Endothelial cell of umbilical vein (primary cell): ENCODE measurements at regions not wholly inside any gene's neighbourhood (a gene's known extent, or its start where the extent isn't known, plus 50 kb on each side); places are given as distances from the start of the nearest gene placed in this dataset.

Source experiments
- BruUV-seq: library from RNA; stranded (reverse); fragments of 400-500 nt; replicated peaks from 2 replicates; lab custom pipeline; 2021; lab: Mats Ljungman, UMichigan
- CTCF ChIA-PET: fragments of 300-600, 350-600 bp; sonication (Branson Sonifier 250); formaldehyde crosslinking; loops from one replicate; lab custom pipeline; 2021; ENCODE audit warnings: antibody characterized with exemption, inconsistent platforms; lab: Charles Lee
- POLR2A ChIA-PET: fragments of 300-600, 350-600 bp; sonication (Branson Sonifier 250); formaldehyde crosslinking; loops from one replicate; lab custom pipeline; 2021; ENCODE audit warnings: antibody characterized with exemption, inconsistent platforms; lab: Charles Lee
- DNase-seq: peaks from one replicate; pipeline ENCODE4 v3.0.0-alpha.2; 2011; ENCODE audit warnings: low read depth, low spot score
- FAIRE-seq: peaks from 2 replicates; lab custom pipeline; 2011; peaks lifted over from hg19 to GRCh38; lab: Jason Lieb, UNC
- H2AFZ ChIP-seq: 2 replicates; pipeline ENCODE4 v1.6.0; 2012; ENCODE audit warnings: low read depth, low read length, control low read depth, inconsistent platforms
- H3K27ac ChIP-seq: 2 replicates; pipeline ENCODE4 v1.5.1; 2011; ENCODE audit warnings: low read depth, mild to moderate bottlenecking, control low read depth, low read length, moderate library complexity; ENCODE audit not compliant: insufficient read depth
- H3K27me3 ChIP-seq, 2 experiments: 2 replicates each; pipeline versions ENCODE4 v1.6.0 to v1.6.1; 2011; ENCODE audit warnings: low read length in 2 of 2, mixed read lengths in 1 of 2; ENCODE audit not compliant: control insufficient read depth in 2 of 2, insufficient read depth in 2 of 2
- H3K36me3 ChIP-seq, 2 experiments: 2 replicates in 1 of 2; 3 replicates in 1 of 2; pipeline ENCODE4 v1.5.1; 2011; ENCODE audit warnings: low read length in 2 of 2, mild to moderate bottlenecking in 1 of 2, moderate library complexity in 1 of 2; ENCODE audit not compliant: control insufficient read depth in 2 of 2, insufficient read depth in 2 of 2; ENCODE audit errors: extremely low read depth in 1 of 2
- H3K4me1 ChIP-seq: 3 replicates; pipeline ENCODE4 v1.5.1; 2011; ENCODE audit warnings: mild to moderate bottlenecking, low read length; ENCODE audit not compliant: control insufficient read depth, insufficient read depth; ENCODE audit errors: extremely low read depth
- H3K4me2 ChIP-seq: 2 replicates; pipeline ENCODE4 v1.6.1; 2011; ENCODE audit warnings: low read length, control low read depth, mixed read lengths; ENCODE audit not compliant: insufficient read depth
- H3K4me3 ChIP-seq, 3 experiments: fragments of 200-600 bp in 1 of 3; sonication (generic), shearing (Covaris generic) in 1 of 3; replicated peaks in 1 of 3; 2 replicates each; pipeline ENCODE4 v1.5.1; 2011 to 2016; ENCODE audit warnings: control low read depth in 3 of 3, low read length in 3 of 3, mild to moderate bottlenecking in 2 of 3, inconsistent platforms in 1 of 3, low read depth in 1 of 3, moderate library complexity in 1 of 3; ENCODE audit not compliant: insufficient read depth in 1 of 3
- H3K79me2 ChIP-seq: 2 replicates; pipeline ENCODE4 v1.6.0; 2012; ENCODE audit warnings: low read length, inconsistent platforms; ENCODE audit not compliant: control insufficient read depth, insufficient read depth
- H3K9ac ChIP-seq: replicated peaks from 2 replicates; pipeline ENCODE3; 2011; ENCODE audit warnings: low read length, control low read depth; ENCODE audit not compliant: insufficient read depth; ENCODE audit errors: extremely low read depth
- H3K9me1 ChIP-seq: replicated peaks from 3 replicates; pipeline ENCODE4 v1.6.0; 2011; ENCODE audit warnings: mild to moderate bottlenecking, low read length; ENCODE audit not compliant: control insufficient read depth, insufficient read depth; ENCODE audit errors: extremely low read depth
- H3K9me3 ChIP-seq: replicated peaks from 2 replicates; pipeline ENCODE4 v1.5.1; 2012; ENCODE audit warnings: low read length, inconsistent platforms; ENCODE audit not compliant: control insufficient read depth, insufficient read depth
- H4K20me1 ChIP-seq: replicated peaks from 2 replicates; pipeline ENCODE3; 2011; ENCODE audit warnings: mild to moderate bottlenecking, low read length; ENCODE audit not compliant: control insufficient read depth, insufficient read depth; ENCODE audit errors: extremely low read depth
- CTCF ChIP-seq, 2 donors: IDR thresholded peaks; 1 replicate in 1 of 2; 2 replicates in 1 of 2; pipeline ENCODE4 v1.5.1; 2011; ENCODE audit warnings: low read length in 2 of 2, mild to moderate bottlenecking in 2 of 2, moderate library complexity in 2 of 2, control low read depth in 1 of 2, inconsistent platforms in 1 of 2, low read depth in 1 of 2; ENCODE audit not compliant: insufficient read depth in 1 of 2; ENCODE audit errors: extremely low read depth in 1 of 2
- EZH2 ChIP-seq: IDR thresholded peaks from 2 replicates; pipeline ENCODE4 v1.6.1; 2012; ENCODE audit warnings: borderline replicate concordance, low read depth, mild to moderate bottlenecking, moderate library complexity, low read length, inconsistent platforms; ENCODE audit not compliant: severe bottlenecking
- GATA2 ChIP-seq: IDR thresholded peaks from 2 replicates; pipeline ENCODE4 v1.7.0; 2011; ENCODE audit warnings: low read depth, mild to moderate bottlenecking, moderate library complexity, mixed read lengths, low read length; ENCODE audit not compliant: insufficient read length, insufficient read depth
- POLR2A ChIP-seq: IDR thresholded peaks from 2 replicates; pipeline ENCODE4 v1.6.1; 2012; ENCODE audit warnings: low read depth, mild to moderate bottlenecking, control low read depth, low read length
- POLR2AphosphoS5 ChIP-seq: IDR thresholded peaks from 2 replicates; pipeline ENCODE4 v1.6.1; 2012; ENCODE audit warnings: low read depth, mild to moderate bottlenecking, control low read depth, low read length, moderate library complexity; ENCODE audit not compliant: insufficient read depth
- dilution Hi-C: fragments of 300-500 bp; cut with MboI; formaldehyde crosslinking; loops from one replicate; pipeline ENCODE4 v1.15.0; 2019; ENCODE audit warnings: low sequenced_read_pairs; ENCODE audit not compliant: extremely low pct_ligation_motif_present
- intact Hi-C: fragments of 100-400 bp; cut with micrococcal nuclease; formaldehyde crosslinking; loops from one replicate; pipeline ENCODE4 v1.10.0; 2022

- CTCF ChIA-PET: interaction anchor here (1.6 kb wide), 1 partner anchor 11 kb away, joined by 5 read pairs; no protein-coding TSS in a partner anchor
Measured at GRCh38 chr1:234913771-234914170, 214.9 kb downstream of the TOMM20 start.

More at GRCh38 chr1:234913771-234914170, 214.9 kb downstream of the TOMM20 start:
- H3K9me3 ChIP-seq: no peaks in the 10 kb centered on the region
- POLR2A ChIA-PET: no interaction called here
- intact Hi-C loops: no loop called here
- H3K27ac ChIP-seq: no peak overlapping the region
- H3K79me2 ChIP-seq: no peaks in the 10 kb centered on the region
- H3K4me2 ChIP-seq: no peak overlapping the region
- H4K20me1 ChIP-seq: no peaks in the 10 kb centered on the region
- TF ChIP-seq GATA2: no peak
- TF ChIP-seq CTCF (IDR thresholded peaks at IDR 0.05; ENCODE audit: extremely low read depth in 1 of 2, insufficient read depth in 1 of 2, low read depth in 1 of 2, low read length in 2 of 2): no peak
- no peak for TF ChIP-seq POLR2A
- no peak for TF ChIP-seq POLR2AphosphoS5
- TF ChIP-seq EZH2: no peak
- H3K4me3 ChIP-seq: no peak overlapping the region
- H3K4me1 ChIP-seq: peaks cover 27% of the 10 kb centered on the region
- no peaks in the 10 kb centered on the region for H3K27me3 ChIP-seq
- H3K9ac ChIP-seq: no peak overlapping the region
- no peaks in the 10 kb centered on the region for H3K9me1 ChIP-seq
- H2AFZ ChIP-seq: no peak overlapping the region
- no peaks in the 10 kb centered on the region for H3K36me3 ChIP-seq
- dilution Hi-C loops: no loop called here
- no TSS peak for BruUV-seq
- FAIRE-seq (no peak), DNase-seq (no peak)
